Activated CD8-positive, alpha-beta memory T cell treated with anti-CD3 and anti-CD28 coated beads for 48 hours (primary cell): ENCODE measurements at regions not wholly inside any gene's neighbourhood (a gene's known extent, or its start where the extent isn't known, plus 50 kb on each side); places are given as distances from the start of the nearest gene placed in this dataset.

Source experiments
- DNase-seq, 3 experiments: peaks; one replicate each; pipeline ENCODE4 v3.0.0-alpha.2; 2020; ENCODE audit warnings: low read depth in 2 of 3, low spot score in 2 of 3

DNA sequence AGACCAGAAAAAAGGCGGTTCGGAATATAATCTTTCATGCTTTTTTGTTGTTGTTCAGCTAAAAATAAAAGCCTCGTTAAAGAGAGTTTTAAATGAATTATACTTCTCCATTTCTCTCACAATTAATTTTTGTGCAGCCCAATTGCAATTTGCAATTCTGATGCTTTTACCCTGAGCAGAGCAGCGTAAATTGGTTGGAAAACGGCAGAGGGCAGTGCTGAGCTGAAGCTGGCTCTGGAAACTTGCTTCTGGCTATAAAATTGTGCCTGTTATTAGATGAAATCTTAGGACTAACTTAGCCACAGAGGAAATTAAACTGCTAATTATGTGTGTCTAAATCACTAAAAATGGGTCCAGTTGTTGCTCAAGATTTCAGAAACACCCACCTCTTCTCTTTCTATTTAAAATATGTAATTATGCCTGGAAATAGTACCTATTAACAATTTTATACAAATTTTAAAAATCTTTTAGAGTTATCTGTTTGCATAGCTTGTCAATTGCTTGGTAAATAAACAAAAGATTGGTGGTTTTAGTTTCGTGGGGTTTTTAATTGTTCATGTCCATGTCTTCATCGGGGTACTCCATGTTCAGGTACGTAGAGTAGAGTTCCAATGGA lies 441.8 kb upstream of the TLE4 start:
- DNase-seq: no peak

DNA sequence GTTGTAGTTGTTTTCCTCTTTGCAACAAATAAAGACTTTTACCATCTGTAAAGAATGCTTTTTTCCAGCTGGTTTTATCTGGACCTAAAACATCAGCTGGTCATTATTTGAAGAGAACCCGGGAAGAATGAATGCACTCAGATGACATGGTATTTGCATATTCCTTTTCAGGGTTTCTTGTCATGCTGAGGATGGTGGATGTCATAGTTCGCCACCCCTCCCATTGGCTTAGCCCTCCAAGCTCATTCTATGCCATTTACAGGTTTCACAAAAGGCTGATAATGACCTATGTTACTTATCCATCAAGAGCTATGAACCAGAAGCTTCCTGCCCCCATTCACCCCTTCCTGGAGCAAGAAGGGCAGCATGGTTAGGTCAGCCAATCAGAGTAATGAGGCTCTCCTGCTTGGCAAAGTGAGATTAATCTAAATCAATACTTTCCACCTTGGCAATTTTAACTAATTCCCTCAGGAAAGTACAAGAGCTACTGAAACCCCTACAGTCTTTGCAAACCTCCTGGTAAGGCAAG lies 440.5 kb upstream of the TLE4 start:
- DNase-seq: no peak

DNA sequence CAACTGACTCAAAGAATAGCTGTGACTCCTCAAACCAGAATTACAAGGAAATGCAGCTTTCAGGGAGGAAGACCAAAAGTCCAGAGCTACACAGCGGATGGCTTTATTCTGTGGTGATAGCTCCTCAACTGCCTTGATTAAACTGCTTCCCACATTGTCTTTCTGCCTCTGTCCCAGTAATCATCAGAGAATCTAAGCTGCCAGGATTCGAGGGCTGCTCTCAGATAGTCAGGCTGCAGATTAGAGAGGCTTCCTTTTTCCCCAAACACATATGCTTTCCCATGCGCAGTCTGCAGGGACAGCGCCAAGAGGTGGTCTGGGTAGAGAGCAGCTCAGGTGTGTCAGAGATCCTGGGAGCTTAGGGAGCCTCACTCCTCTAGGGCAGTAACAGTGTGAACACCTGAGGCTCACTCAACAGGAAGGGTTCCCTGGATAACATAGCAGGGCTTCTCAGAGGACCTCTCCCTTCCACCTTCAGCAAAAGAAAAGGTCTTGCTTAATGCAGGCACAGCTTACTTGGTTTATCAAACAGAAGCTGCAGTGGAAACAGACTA lies 439.9 kb upstream of the TLE4 start:
- no peak for DNase-seq

DNA sequence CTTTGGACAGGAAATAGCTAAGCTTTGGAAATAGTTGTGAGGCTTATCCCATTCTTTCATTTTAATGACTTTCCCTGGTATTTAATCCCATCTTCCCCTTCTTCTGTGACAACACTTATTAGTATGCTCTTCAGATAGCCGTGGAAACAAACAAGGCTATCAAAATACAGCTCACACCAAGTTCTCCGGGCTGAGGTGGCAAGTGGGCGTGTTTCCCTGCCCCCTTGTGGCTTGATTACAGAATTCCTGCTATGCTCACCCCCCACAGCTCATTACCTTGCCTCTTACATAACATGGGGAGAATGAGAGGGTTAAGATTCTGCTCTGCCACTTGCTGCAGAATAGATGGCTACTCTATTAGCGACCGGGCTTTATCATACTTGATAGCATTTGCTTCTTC lies 437.1 kb upstream of the TLE4 start:
- DNase-seq: no peak

DNA sequence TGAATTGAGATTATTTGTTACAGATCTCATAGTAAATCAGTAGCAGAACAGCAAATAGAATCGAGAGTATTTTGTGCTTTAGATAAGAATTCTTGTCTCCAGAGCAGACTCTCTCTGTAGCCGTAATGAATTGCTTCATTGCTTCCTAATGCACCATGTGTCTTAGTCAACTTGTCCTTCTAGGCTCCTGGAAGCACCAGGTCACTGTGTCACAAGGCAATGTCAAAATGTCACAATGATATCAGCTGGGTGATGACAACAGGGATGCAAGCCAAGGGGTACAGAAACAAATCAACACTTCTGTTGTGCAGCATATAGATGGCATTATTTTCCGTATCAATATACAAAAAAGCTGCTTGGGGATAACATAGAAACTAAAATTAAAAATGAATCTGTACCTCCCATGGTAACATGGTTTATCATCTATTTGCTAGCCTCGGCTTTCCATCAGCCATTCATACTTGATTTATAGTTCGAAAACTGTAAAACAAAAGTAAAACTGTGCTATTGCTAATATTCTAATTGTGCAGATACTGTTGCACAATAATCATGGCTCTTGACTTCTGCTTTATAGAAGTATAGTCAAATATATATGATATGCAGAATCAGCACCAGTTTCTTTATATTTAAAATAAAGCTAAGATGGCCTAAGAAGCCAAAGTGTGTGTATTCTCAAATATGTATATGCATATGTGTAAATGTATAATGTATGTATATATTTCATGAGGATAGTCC lies 435.9 kb upstream of the TLE4 start:
- no peak for DNase-seq

DNA sequence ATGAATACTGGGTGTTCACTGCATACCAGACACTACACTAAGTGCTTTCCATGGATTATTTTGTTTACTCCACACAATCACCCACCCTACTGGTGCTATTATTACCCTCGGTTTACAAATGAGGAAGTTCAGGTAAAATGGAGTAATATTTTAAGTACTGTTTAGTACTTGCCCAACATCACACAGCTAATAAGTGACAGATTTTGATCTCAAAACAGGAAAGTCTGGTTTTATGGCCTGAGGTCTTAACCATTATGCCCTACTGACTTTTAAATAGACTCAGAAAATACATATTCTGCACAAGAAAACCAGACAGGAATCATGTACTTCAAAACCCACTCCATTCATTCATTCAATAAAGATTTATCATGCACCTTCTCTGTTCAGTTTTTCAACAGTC lies 431.0 kb upstream of the TLE4 start:
- DNase-seq: no peak

DNA sequence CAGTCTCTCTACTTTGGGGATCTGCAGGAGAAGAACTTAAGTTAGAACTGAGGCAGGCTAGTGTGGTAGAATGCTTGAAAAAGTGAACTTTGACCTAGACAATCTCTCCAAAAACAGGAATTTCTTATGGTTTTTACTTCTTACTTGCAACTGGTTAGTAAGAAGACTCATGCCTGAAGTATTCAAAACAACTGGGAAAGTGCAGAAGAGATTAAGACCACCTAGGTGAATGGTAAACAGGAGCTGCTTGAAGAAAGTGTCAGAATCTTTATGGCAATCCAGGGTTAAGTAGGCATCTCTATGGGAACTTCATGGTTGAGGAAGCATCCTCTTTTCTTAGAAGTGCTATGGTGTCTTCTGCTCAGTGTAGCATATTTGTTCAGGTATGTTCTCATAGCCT lies 428.6 kb upstream of the TLE4 start:
- no peak for DNase-seq

DNA sequence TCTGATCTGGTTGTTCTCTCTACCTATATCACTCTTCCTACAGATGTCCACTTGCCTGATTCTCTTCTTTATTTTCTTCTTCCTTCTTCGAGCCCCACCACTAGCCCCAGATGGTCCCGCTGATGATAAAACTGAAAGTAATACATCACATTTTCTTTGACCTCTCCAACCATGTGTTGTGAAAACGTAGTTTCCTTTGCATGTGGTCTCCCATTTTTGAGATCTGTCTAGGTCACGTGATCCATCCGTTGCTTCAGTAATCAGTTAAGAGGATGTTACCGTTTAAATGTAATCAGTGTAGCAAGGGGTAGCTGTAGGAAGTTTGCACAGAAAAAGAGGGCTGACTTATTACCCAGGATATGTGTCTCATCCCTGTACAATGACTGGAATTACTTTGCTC lies 426.3 kb upstream of the TLE4 start:
- no peak for DNase-seq

DNA sequence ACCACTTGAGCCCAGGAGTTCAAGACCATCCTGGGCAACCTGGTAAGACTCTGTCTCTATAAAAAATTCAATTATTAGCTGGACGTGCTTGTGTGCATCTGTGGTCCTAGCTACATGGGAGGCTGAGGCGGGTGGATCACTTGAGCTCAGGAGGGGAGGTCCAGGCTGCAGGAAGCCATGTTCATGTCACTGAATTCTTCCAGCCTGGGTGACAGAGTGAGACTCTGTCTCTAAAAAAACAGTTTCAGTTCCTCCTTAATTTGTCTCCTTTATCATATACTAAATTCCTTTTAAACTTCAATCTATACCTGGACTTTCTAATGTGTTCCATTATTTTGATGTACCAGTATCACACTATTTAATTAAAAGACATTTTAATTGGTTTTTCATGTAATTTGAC lies 422.2 kb upstream of the TLE4 start:
- DNase-seq: no peak

DNA sequence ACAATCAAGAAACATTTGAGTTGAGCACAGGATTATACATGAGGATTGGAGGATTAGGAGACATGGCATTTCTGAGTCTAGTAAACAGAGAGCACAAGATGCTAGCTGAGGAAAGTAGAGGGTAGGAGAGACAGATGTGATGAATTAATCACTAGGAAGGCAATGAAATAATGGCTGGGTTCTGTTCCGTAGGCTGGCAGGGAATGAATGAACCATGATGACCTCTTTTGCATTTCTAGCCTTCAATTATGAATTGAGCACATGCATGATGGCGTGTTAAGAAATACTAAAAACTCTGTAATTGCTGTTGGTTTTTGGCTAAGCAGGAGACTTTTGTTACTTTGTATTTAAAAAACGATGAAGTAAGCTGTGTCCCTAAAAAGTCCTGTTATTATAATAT lies 420.0 kb upstream of the TLE4 start:
- DNase-seq: no peak

DNA sequence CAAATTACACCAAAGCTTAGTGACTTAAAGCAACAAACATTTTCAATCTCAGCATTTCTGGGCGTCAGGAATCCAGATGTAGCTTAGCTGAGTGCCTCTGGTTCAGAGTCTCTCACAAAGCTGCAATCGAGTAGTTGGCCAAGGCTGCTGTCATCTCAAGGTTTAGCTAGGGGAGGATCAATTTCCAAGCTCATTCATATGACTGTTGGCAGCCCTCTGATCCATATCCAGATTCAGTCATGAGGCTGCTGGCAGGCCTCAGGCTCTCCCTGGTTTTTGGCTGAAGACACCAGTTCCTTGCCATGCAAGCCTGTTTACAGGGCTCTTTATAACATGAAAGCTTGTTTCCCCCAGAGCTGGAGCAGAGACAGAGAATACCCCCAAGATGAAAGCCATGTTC lies 419.5 kb upstream of the TLE4 start:
- DNase-seq: no peak

DNA sequence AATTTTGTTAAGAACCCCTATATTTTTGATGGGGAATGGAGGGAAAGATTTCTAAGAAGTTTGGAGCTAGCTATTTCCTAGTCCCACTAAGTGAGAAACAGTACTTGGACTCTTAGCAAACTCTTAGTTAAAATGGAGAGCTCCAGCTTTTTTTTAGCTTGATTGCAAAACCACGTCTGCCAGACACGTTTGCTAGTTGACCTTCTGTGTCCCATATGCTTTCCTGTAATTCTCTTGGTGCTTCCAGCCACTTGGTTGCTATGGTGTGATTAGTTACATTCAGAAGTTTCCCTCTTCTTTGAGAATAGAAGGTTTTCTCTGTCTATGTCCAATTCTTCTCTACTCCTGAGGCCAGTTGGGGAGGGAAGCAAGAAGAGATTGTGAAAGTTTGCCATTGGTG lies 417.0 kb upstream of the TLE4 start:
- no peak for DNase-seq

DNA sequence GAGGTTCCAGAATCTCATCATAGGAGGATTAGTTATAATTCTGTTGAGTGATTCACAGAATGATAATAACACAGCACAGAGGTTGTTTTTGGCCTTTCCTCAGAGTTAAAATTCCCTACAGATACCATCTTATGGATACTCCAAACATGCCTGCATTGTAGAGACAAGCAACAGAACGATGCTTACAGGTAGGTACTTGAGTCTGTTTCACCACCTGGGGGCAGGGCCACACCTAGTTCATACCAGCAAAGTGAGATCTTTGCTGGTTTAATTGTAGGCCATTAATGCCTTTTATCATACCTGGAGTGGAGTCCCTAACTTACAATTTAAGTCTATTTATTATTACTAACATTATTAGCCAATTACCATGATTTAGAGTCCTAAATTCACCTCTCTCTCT lies 416.5 kb upstream of the TLE4 start:
- DNase-seq: no peak

DNA sequence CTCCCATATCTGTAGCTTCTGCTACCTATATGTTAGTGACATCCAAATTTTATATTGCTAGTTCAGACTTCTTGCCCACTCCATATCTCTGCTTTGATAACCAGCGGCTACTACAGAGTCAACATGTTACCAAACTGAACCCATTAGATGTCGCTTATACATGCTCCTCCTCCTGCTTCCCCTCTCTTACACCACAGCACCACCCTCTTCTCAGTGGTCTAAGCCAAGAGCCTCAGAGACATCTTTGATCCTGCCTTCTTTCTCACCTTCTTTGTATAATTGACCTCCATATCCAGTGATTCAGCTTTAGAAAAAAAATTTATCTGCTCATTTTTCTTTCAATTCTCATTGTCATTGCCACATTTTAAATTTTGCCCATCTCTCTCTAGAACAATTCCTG lies 408.2 kb upstream of the TLE4 start:
- no peak for DNase-seq

DNA sequence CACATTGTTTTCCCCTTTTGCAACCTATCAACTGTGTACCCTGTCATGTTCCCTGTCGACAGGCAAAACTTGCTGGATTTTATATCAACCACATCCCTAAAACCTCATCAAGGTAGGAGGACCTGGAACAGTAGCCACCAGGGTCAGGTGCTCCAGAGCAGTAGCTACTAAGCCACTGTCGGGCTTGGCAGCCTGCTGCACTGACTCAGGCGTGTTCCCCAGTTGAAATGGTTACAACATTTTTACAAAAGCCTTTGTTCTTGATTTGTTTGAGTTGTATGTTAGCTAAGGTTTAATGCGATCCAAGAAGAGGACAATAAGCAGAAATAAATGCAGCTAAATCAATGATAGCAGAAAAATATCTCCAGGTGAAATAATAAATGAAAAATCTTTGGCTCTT lies 407.4 kb upstream of the TLE4 start:
- DNase-seq: no peak

DNA sequence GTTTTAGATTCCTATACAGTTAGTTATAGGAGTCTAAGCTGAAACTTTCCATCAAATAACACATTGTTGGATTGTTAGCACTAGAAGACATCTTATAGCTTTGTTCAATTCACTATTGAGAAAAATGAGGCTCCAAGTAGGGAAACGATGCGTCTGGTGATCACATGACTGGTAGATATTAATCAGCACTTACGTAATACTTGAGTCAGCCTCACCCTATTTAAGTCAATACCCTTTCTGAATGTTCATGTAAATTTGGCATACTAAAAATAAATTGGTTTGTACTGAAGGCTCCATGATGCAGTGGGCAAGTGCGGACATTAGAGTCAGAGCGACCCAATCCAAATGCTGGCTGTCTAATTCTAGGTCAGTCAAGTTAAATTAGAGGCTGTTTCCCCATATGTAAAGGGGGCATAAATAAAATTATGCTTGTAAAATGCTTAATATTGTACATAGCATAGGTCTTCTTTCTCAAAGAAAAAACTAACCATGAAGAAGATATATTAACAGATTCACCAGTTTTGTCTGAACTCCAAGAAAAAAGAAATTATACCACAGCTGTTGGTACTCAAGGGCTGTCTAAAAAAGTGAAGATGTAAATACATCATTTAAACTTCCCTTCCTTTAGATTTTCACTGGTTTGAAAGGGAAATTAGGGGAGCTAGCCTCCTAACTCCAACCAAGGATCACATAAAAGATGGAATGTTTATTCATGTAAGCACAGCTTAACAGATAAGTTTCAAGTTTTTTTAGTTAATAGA lies 406.6 kb upstream of the TLE4 start:
- no peak for DNase-seq

DNA sequence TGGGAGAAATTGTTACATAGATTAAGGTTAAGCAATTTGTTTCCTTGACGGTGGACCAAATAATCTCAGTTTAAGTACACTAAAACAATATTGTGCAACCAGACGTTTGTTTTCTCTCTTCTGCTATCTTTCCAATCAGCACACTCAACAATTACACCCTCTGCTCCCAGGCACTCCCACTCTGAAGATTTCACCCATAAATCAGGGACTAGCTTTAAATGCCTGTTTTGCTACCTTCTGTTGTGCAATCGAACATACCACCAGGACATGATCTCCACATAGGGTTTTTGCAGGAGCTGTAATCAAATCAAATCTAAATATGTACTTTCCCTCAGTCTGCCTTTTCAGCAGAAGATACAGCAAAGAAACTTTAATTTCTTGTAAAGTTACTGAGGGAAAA lies 405.8 kb upstream of the TLE4 start:
- no peak for DNase-seq

DNA sequence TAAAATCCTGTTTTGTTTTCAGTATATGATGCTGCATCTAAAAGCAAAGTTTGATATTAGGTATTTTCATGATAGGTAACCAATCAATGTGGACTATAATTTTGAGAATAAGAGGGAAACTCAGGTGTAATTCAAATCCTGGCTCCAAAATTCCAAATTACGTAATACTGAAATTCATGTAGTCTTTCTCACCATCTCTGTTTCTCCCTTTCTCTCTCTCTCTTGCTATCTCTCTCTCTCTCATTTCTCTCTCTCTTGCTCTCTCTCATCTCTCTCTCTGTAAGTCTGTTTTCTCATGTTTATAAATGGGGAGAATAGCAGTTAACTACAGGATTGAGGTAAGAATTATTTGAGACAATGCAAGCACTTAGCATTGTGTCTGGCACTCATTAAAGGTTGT lies 401.1 kb upstream of the TLE4 start:
- DNase-seq: no peak

DNA sequence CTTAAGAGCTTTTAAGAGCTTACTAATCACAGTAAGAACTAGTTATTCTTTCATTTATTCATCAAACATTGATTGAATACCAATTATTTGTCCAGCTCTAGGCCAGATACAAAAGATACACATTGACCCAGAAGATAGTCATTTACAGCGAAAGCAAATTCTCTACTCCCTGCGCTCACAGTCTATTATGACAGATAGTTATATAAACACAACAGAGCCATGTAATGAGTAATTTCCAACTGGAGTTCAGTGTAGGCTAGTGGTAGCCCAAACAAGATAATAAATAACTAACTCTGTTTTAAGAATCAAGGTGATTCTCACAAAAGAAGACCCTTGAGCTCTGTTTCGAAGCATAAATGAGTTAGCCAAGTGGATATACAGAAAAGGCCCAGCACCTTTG lies 397.8 kb upstream of the TLE4 start:
- DNase-seq: no peak

DNA sequence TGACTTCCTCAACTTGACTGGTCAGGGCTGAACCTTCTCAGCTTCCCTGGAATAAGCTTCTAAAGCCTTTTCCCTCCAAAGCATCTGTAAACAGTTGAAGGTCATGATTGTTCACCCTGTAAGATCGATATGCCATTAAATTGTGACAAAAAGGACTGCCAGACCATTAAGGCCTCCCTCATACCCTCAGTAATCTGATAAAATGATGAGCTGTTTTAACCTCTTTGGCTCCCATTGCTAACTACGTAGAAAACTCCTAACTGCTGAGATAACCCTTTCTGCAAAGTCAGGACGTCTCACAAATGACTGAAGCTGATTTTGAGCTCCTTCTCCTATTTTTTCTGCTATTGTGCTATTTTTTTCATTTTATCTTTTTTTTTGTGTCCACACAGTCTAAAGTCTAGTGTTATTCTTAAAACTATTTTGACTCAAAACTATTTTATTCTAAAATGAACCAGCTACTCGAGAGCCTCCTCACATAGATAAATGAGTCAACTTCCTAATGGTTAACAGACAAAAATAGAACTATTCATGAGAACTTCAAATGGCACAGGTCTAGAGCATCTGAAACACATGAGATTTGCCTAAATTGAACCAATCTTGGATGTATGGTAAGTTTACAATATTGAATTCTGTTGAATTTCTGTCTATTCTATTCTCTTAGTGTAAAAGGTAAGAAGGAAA lies 395.6 kb upstream of the TLE4 start:
- DNase-seq: no peak

DNA sequence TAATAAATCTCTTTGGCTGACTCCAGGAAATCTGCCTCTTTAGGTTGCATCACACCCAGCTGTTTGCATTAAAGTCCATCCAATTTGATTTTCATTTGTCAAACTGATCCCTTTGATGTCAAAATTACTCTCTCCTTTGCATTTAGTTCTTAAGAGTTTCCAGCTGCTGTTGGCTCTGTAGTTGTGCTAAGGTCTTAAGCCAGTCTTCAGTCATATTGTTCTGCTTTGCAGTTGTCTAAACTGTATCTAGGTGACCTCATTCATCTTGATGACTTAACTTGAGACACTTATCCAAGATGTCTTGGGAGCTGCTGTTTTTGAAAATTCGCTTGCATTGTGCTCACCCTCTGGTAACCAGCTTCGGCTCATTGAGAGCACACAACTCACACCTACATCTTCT lies 386.9 kb upstream of the TLE4 start:
- no peak for DNase-seq
